ENCODE measurements at regions not wholly inside any gene's neighbourhood (a gene's known extent, or its start where the extent isn't known, plus 50 kb on each side); places are given as distances from the start of the nearest gene placed in this dataset.
"Not testable (repeated sequence)": the region's sequence is repeated elsewhere in the genome, so short reads cannot be mapped to it uniquely, and the experiment has no call there.

DNA sequence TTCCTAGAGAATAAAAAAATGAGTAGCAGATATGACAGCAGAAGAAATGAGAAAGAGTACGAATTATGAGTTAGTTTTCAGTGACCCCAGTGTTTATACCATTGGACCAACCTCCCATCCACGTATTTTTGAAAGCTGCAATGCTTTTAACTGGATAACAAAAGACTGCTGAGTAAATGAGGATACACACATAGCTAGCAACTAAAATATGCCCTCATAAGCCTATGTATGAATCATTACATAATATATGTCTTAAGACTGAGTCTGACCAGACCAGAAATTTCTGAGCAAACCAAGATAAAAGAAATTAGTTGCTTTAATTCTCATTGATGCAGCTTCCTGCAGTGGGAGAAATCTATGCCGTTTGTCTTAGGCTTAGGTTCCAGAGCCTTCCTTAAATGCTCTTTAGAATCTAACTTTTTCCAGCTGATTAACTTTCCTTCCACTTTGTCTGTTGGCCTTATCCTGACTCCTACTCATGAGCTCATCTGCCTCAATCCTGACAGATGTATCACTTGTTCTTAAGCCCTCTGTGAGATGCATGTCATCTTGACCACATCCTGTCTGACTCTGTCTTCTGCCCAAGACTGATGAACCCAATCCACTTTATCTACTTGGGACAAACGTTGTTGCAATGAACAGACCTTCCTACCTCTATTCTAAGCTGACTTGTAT is 301.4 kb upstream of the AADAT start:
- peak; percentile 94 for DNase-seq

DNA sequence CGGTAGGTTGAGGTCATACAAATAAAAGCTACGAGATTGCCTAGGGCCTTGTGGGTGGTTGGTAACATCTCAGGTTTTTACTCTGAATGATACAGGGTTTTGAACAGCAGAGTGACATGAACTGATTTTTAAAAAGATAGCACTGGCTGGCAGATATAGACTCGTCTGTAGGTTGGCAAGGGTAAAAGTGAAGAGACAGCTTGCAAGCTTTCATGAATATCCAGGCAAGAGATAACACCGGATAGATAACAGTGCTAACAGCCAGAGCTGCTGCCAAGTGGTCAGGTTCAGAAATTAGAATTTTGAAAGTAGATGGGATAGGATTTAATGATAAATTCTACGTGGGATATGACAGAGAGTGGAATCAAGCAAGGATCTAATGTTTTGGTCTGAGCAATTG is 299.7 kb upstream of the AADAT start:
- no peak for DNase-seq

DNA sequence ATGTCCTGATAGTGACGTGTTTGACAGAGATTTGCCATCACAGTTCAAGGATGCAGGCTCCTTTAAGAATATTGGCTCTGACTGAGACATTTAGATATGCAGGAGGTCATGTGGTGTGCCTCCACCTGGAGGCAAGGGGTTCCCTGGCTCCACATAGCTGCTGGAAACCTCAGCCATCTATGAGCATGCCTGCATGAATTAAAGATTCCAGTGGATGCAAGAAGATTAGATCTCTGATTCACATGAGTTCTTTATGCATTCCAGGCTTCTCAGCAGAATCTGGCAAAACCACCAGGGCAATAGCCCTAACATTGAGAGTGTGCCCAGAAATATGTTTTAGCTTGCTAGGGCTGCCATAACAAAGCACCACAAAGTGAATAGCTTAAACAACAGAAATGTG is 298.5 kb upstream of the AADAT start:
- peak; percentile 87 for DNase-seq

DNA sequence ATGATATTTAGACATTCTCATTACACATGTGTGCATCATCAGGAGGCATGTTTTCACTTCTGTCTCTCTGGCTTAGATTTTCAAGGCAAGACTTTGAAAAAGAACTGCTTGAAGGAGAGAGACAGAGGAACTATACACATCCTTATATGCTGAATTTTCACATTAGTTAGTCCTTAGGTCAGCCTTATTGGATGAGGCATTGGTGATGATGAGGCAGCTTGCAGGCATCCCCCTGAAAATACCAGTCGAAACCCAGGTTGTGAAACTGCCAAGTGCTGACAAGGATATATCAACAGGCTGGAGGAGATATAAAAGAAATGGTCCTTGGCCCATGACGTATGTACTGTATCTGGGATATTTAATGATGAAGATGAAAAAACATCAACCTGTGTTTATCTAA is 297.2 kb upstream of the AADAT start:
- DNase-seq, result peak; percentile 94

DNA sequence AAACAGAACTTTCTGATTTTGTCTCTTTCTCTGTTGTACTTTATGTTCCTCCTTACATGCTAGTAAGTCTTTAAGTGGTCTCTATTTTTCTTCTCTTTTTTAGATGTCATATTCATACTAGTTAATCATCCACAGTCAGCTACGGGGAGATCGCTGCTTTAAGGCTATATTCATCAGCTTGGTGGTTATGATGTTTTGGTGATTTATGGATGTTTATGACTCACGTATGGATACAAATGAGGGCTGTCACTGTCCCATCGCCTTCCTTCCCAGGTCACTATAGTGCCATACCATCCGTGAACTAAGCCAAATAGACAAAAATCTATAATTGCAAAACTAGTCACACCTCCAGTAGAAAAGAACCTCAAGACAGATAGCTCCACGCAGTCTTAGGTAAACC is 296.8 kb upstream of the AADAT start:
- DNase-seq, result peak; percentile 48

DNA sequence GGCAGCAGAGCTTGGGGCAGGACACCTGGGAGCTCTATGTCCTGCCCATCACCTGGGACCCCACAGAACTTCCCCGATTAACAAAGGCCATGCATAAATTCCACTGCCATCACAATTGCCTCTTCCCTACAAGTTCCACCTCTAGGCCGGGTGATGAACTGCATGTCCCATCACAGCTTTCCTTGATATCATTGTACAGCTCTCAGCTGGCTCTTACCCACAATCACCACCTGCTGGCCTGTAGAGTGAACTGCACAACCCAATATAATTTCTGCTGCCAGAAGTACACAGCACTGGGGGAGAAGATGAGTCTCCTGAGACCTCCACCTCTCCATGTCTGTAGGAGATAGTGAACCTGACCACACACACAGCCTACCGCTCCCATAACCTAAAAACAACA is 285.0 kb upstream of the AADAT start:
- no peak for DNase-seq

DNA sequence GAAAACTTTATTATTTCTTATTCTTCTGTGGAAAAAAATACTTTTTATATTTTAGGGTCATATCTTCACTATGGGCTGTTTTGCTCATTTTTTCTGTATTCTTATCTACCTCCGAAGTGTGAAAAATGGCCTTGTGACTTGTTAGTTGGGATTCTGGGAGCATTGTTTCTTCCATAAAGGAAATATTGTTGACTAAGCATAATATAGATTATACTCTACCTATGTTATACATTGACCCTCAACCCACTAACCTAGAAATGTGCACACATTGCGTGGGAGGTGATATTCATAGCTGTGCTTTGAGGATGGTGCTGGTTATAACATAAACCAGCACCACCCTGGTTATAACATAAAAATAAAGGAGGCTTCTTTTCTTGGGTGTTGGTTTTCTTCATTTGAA is 259.2 kb upstream of the AADAT start:
- no peak for DNase-seq

DNA sequence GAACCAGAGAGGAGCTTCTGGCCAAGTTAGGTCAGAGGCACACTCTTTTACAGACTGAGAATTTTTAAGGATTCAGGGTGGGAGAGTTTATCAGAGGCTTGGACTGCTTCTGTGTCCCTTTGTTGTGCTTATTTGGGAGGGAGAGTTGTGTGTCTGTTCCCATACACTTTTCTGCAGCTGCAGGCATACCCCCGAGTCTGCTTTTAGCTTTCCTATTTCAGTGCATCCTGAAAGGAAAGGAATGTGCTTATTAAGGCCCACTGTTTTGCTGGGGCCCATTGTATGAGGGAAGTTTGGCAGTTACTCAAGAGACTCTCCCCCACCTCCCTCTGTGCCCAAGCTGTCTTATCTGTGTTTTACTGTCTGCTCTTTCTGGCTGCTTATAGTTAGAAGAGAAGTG is 257.4 kb upstream of the AADAT start:
- not testable (repeated sequence) for DNase-seq

DNA sequence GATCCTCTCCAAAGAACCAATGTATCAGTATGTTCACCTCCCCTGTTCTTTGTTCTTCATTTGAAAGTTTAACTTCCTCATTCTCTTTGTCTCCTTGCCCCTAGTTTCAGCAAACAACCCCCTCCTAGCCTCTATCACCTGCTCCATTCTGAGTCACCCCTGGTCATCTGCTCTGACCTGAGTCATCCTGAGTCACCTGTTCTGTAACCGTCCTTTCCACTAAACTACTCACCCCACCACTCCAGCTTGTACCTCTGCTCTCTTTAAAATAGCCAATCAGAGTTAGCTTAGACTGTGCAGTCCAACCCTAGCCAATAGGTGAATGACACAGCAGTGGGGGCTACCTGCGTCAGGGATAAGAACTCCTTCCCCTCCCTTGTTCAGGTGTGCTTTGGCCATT is 249.8 kb upstream of the AADAT start:
- DNase-seq, result no peak

DNA sequence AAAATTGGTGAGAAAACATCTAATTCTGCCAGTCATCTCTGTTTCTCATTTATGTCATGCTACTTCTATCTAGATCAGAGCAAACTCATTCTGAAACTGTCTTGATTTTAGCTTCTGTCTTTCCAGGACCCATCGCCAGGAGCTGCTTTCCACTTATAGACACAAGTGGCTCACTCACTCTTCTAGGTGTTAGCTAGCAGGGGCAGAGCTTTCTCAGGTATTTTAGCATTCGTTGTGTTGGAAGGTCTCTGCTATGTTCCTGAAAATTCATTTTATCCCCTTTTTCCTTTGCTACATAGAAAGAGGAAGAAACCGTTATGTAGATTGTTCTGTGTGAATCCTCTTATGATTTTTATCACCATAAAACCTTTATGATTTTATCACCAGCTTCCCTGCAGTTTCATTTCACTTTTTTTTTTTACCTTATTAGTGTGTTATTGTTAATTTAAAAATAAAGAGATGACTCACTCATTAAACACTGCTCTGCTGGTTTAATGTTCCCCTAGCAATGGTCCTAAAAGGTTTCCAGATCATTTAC is 246.6 kb upstream of the AADAT start:
- no peak for DNase-seq

DNA sequence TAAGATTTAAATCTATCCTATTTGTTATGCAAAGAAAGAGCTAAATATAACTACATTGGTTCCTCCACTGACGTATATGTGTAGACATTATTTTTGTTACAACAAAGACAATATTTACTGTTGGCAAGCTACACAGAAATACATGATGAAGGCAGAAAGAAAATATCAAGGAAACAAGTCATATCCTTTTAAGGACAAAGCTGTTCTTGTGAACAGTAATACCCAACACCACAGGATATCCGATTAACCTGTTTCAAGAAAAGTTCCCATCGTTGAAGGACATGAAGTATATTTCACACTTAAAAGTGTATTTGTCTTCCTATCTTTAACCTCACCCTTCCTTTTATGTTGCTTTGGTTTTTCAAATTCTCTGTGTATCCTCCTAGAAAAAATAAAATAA is 235.8 kb upstream of the AADAT start:
- no peak for DNase-seq

DNA sequence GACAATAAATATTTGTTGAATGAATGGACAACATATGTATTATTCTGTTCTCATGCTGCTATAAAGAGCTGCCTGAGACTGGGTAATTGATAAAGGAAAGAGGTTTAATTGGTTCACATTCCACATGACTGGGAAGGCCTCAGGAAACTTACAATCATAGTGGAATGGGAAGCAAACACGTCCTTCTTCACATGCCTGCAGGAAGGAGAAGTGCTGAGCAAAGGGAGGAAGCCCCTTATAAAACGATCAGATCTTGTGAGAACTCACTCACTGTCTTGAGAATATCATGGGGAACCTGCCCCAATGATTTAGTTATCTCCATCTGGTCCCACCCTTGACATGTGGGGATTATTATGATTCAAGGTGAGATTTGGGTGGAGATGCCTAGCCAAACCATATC is 233.9 kb upstream of the AADAT start:
- no peak for DNase-seq

DNA sequence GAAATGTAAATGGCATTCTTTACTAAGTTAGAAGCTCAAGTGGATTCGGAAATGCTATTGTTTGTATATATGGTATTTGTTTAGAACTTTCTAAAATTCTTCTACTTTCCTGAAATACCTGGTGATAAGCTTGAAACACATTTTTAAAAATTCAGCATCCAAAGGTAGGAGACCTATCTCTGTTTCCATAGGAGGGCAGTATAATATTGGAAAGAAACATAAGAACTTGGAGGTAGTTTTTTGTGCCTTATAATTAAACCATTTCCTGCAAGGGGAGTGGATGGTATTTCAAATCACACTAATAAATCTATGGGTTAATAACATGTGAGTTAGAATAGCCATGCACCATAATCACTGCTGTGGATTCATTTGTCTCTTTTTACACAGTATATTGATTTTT is 217.4 kb upstream of the AADAT start:
- no peak for DNase-seq

DNA sequence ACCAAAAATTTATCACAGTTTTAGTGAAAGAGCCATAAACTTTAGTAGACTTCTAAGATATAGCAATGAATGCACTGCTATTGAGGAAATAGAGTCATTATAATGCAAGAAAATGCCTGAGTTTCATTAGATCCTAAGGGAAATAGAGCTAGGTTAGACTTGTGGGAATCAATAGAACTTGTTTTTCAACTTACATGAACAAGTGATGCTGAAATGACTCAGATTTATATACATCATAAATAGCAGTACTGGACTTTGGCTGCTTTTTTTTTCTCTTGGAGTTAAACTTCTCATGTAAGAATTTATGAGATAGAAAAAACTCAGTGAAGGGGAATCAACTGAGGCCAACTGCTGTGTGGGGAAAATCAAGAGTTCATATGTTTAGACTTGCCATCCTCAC is 216.5 kb upstream of the AADAT start:
- DNase-seq, result no peak

DNA sequence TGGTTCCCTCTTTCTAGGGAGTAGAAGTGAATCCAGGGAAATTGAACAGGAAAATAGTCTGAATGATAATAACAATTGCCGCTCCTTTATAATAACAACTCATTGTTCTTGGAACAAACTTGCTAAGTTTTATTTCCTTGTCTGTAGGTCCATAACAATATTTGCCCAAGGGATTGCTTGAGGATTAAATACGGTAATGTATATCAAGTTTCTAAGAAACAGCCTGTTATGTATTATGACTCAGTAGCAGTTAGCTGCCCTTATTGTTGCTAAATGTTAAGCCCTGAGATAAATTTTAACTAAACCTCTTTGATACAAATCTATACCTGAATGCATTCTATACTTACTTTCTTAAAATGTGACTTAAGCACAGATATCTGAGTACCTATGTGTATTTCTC is 215.9 kb upstream of the AADAT start:
- peak; percentile 7 for DNase-seq

DNA sequence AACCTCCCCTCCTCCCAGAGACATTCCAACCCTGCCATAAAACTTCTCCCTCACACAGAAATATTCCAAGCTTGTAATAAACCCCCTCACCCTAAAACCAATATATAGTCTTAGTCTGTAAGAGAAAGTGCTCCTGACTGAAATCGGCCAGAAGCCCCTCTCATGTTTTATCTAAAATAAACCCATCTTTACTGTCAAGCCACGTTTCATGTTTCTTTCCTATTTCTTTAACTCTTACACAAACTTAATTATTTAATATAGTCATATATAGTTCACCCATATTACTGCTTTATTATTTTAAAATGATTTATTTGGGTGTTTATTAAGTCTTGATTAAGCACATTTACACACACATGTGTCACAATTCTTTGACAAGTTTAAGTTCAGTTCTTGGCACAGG is 191.3 kb upstream of the AADAT start:
- no peak for DNase-seq

DNA sequence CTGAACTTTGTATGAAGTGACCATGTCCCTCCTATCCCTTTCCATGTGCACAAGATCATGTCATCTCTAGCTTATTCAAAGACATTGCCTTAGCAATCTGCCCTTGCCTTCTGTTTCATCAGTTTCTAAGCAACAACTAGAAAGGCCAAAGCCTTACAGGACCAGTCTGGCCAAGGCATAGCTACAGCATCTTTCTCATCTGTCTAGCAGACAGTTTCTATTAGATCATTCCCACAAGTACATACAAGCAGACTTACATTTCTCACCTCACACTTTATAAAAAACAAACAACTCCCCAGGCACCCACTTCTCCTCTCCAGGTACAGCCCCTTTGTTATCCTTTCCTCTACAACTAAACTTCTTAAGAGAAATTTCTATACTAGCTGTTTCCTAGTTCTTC is 188.7 kb upstream of the AADAT start:
- no peak for DNase-seq

DNA sequence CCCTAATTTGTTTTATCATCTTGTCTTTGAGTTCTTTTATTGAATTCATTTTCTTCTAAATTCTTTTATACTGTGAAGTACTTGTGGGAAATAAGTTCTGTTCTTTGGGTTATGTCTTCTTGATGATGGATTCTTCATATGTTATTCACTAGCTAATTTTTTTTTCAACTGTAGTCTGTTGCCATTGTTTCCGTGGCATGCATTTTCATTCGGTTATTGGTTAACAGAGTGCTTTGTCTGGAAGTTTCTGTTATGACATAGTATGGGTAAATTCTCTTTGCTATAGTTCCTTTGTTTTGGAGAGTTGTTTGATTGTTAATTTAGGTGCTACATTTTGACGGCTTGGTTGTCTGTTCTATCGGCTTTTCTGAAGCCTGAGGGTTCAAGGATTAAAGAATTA is 184.9 kb upstream of the AADAT start:
- no peak for DNase-seq

DNA sequence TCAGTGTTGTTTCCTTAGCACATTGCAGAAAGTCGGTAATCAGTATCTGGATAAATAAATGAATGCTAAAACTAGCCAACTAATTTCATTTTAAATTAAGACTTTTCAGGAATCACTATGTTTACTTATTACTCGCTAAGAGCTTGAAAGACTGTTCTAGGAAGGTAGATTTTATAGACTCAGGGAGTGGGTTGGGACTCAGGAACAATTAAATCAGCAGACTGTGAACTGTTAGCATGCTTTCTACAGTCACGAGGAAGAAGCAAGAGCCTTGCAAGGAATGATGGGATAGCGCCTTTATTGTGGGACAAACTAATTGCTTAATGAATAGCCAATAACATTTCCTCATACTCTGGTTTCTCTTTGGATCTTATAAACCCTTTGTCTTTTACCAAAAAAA is 183.2 kb upstream of the AADAT start:
- no peak for DNase-seq

DNA sequence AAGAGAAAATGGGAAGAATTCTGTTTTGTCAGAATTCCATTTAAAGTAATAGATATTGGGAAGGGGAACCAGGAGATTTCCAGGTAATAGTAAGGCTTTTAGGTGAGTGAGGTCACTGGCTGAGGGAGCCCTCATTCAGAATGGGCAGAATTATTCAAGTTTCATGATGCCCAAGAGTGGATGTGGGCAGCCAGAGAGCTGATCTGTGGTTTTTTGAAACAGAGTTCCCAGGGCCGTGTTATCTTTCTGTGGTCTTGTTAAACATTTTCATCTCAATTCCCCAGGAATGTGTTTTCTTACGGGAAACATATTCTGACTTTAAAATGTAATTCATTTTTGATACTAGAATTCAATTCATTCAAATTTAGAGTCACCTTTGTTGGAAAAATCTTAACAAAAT is 182.0 kb upstream of the AADAT start:
- DNase-seq, result no peak

DNA sequence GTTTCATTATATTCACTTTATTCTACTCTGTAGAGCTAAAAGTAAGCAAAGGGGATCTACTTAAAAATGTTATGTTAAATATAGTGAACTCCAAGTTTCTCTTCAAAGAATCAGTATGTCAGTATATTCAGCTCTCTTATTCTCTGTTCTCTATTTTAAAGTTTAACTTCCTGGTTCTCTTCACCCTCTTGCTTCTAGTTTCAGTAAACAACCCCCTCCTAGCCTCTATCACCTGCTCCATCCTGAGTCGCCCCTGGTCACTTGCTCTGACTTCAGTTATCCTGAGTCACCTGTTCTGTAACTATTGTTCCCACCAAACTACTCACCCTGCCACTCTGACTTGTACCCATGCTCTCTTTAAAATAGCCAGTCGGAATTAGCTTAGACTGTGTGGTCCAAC is 180.9 kb upstream of the AADAT start:
- DNase-seq, result no peak

DNA sequence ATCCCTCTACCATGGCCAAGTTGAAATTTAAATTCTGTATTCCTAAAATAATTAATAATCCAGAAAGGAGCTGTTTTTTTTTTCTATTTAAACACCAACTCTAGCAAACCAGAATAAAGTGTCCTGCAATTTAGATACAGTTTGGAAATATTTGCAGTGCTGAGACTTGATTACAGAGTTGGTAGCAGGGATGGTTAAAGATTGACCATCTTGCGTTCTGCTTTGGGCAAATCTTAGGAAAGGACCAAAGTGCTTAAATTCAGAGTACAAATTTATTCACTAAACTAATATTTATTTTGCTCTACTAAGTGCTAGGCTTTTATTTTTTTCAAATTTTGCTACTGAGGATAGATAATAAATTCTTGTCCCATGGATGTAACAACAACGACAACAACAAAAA is 180.2 kb upstream of the AADAT start:
- no peak for DNase-seq

DNA sequence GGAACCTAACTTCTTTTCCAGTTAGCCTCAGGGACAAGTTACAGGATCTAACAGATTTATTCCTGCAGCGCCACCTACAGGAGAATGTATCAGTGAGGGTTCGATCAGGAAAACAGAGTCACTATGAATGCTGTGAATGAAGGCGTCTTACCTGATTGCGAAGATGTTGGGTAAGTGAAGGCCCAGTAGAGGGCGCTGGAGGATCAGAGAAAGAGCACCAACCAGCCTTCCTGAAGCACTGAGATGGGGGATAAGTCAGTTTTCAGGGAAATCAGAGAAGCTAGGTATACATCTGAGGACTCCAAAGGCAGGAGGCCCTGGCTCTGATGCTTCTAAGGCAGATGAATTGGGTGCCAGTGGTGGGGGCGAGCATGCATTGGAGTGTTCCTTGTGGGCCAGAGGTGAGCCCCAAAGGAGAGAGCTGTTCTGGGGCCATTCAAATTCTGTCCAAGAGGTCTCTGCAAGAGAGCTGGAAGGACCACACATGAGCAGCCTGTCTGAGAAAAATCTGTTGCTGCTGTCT is 169.9 kb upstream of the AADAT start:
- DNase-seq, result peak; percentile 94

DNA sequence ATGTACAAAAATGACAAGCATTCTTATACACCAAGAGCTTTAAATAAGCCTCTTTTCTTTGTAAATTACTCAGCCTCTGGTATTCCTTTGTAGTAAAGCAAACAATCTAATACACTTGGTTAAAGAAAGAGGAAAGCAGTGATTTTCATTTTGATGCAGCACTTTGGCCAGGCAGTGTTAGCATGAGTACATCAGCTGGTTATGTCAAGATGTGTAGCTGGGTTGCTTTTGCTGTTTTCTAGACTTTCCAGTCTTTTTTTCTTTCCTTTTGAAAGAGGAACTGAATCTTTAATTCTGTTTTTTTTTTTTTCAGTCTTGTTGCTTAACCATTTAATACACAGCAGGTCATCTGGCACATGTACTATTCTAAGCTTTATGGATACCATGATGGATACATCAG is 167.1 kb upstream of the AADAT start:
- DNase-seq, result no peak

DNA sequence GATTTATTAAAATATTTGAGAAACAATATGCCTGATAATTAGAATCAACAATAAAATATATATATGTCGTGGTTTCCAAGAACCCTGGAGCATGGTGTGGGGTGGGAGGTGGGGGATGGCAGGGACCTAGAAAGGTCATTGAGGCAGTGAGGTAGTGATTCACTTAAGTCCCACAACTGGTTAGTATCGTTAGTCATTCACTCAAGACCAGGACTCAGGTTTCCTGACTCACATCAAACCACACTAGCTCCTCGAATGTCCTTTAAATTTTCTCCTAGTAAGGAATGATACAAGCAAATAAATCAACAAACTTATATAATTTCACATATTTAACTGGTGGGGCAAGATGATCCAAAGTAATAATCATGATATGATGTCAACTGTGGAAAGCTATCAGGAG is 158.8 kb upstream of the AADAT start:
- DNase-seq, result peak; percentile 39

All from fibroblast of skin of right quadriceps (primary cell).